AG04450 (cell line): ENCODE measurements at regions not wholly inside any gene's neighbourhood (a gene's known extent, or its start where the extent isn't known, plus 50 kb on each side); places are given as distances from the start of the nearest gene placed in this dataset.

Experiments used
- CTCF ChIA-PET: fragments of 300-600, 350-600 bp; formaldehyde crosslinking; extraction: SDS; loops from one replicate; lab custom pipeline; 2022; ENCODE audit warnings: antibody characterized with exemption, inconsistent platforms; lab: Charles Lee
- POLR2A ChIA-PET: fragments of 350-600 bp; formaldehyde crosslinking; extraction: SDS; loops from one replicate; lab custom pipeline; 2021; ENCODE audit warnings: antibody characterized with exemption, inconsistent platforms; lab: Yijun Ruan, JAX
- DNase-seq: peaks from one replicate; pipeline ENCODE4 v3.0.0-alpha.2; 2011; ENCODE audit warnings: low read depth, low spot score
- H3K27ac ChIP-seq: one replicate; pipeline ENCODE4 v1.5.1; 2012; ENCODE audit warnings: low read depth, low read length, control low read depth
- H3K27me3 ChIP-seq: one replicate; pipeline ENCODE4 v1.6.0; 2012; ENCODE audit warnings: low read length; ENCODE audit not compliant: control insufficient read depth, insufficient read depth
- H3K4me3 ChIP-seq: 2 replicates; pipeline ENCODE4 v1.5.1; 2011; ENCODE audit warnings: mild to moderate bottlenecking, low read depth, low read length, control low read depth
- H3K9me3 ChIP-seq: 2 replicates; pipeline ENCODE4 v1.5.1; 2012; ENCODE audit warnings: low read length; ENCODE audit not compliant: control insufficient read depth, insufficient read depth
- TF ChIP-seq, protein P1 (sequence below): IDR thresholded peaks from 2 replicates; pipeline ENCODE4 v1.5.1; 2011; ENCODE audit warnings: low read depth, low read length, control low read depth, inconsistent platforms

DNA sequence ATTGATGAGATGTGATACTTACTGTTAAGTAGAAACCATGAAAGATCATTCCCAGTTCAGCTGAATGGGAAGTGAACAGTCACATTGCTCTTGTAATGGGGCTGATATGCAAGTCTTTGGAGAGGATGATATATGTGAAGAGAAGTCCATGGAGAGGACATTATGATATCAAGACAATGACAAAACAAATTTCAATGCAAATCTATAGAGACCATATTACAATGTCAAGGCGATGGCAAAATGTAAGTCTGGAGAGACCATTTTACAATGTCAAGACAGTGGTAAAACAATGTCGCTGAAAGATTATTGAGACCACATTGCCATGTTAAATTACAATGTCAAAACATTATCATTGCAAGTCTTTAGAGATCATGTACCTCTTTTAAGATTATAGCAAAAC lies 277.1 kb upstream of the MEIS2 start:
- no peaks in the 10 kb centered on the region for H3K9me3 ChIP-seq
- POLR2A ChIA-PET, result no interaction called here
- TF ChIP-seq, protein P1, sequence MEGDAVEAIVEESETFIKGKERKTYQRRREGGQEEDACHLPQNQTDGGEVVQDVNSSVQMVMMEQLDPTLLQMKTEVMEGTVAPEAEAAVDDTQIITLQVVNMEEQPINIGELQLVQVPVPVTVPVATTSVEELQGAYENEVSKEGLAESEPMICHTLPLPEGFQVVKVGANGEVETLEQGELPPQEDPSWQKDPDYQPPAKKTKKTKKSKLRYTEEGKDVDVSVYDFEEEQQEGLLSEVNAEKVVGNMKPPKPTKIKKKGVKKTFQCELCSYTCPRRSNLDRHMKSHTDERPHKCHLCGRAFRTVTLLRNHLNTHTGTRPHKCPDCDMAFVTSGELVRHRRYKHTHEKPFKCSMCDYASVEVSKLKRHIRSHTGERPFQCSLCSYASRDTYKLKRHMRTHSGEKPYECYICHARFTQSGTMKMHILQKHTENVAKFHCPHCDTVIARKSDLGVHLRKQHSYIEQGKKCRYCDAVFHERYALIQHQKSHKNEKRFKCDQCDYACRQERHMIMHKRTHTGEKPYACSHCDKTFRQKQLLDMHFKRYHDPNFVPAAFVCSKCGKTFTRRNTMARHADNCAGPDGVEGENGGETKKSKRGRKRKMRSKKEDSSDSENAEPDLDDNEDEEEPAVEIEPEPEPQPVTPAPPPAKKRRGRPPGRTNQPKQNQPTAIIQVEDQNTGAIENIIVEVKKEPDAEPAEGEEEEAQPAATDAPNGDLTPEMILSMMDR, result no peak
- no peak overlapping the region for H3K4me3 ChIP-seq
- H3K27me3 ChIP-seq, result no peaks in the 10 kb centered on the region
- CTCF ChIA-PET, result no interaction called here
- no peak for DNase-seq
- H3K27ac ChIP-seq, result no peak overlapping the region

DNA sequence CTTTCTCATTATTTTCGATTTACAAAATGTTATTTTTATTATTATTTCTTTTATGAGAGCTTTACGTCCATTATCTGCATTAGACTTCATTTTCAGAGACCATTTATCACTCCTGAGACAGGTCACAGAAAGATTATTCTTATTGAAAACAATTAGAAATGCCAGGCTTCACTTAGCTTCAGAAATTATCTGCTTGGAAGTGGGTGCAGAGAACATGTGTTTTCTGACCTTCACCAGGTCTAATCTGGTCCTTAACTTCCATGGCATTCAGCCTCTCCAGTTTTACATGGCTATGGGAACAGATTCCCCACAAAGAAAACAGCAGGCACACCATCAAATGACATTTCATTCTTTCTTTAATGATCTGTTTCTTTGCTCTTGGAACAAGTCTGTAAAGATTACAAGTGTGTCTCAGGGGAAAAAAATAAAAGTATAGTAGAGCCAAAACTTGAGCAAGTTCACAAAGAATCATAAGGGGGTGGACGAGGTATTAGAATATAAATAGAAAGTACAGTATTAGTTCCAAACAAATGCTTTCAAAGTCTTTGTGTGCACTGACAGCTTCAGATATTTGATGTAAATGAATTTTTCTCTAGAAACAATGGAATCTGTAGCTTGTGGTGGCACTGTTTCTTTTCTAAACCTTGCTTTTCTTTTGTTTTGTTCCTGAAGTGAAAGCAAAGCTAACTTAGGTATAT lies 294.2 kb upstream of the MEIS2 start:
- peaks cover under 1% of the 10 kb centered on the region; the same call in 1 of the 2 replicates for H3K9me3 ChIP-seq
- TF ChIP-seq, protein P1, result no peak
- H3K4me3 ChIP-seq, result no peak overlapping the region
- ChIA-PET POLR2A (no interaction called here), CTCF (no interaction called here)
- no peak for DNase-seq
- H3K27me3 ChIP-seq, result no peaks in the 10 kb centered on the region
- no peak overlapping the region for H3K27ac ChIP-seq

DNA sequence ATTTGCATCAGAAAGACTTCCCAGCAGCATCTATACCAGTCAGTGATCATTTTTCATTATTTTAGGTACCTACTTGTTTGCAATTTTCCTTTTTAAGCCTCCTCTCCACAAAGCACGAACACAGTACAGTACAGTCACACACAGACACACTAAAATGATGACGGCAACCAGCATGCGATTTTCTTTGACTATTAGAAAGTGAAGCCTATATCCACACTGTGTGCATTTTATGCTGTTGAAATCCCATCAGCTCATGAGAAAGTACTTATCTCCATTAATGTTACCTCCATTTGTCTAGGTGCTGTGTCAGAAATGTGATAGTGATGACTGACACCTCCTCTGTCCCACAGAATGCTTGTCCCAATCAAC lies 294.7 kb upstream of the MEIS2 start:
- CTCF ChIA-PET, result no interaction called here
- Histone ChIP-seq H3K9me3 (no peaks in the 10 kb centered on the region), H3K4me3 (no peak overlapping the region), H3K27me3 (no peaks in the 10 kb centered on the region), H3K27ac (no peak overlapping the region)
- DNase-seq, result no peak
- POLR2A ChIA-PET, result no interaction called here
- TF ChIP-seq, protein P1, result no peak

DNA sequence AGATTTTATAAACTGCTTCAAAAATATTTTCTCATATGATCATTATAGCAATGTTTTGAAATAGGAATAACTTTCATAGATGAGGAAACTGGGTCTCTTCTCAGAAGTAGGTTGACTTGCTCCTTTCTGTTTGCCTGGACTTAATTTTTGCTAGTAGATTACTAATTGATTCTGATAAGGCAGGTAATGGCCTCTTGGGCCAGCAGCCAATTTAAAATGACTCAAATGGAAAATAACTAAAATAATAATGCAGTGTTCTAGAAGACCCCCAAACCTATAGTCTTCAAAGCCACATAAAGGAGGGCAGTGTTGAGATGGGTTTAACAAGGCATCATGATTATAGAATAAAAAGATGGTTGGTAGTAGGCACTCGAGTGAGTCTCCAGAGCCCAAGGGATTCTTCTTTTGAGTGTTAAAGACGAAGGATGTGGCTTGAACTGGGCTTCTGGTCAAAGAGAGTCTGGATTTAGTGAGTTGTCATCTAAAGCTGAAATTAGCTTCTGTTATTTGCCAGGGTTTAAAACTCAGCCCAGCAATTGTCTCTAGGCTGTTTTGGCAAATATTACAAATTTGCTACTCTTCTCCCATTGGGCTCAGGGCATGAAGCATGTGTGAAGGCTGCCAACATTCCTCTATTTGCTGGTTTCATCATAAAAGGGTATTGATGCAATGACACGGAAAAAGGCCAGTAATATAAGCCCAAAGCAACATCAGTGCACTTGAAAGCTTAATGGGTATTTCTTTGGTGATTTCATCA lies 297.1 kb upstream of the MEIS2 start:
- POLR2A ChIA-PET, result no interaction called here
- H3K27me3 ChIP-seq, result no peaks in the 10 kb centered on the region
- TF ChIP-seq, protein P1, result no peak
- H3K27ac ChIP-seq, result no peak overlapping the region
- H3K4me3 ChIP-seq, result no peak overlapping the region
- DNase-seq, result no peak
- CTCF ChIA-PET, result no interaction called here
- H3K9me3 ChIP-seq, result no peaks in the 10 kb centered on the region

DNA sequence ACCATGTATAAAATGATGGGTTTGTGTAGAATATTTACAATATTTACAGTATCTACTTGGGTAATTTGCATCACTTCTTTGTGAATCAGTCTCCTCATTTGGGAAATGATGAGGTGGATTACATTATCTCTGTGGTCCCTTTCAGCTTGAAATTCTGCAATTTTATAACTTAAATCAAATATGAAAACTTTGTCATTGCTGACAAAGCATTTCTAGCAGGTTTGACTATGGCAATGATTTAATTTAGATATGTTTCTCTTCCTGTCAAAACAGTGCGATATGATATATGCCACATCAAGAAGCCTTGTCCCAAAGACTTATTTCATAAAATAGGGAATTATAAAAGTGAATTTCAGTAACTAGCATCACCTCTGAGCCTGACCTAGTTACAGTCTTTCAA lies 315.8 kb upstream of the MEIS2 start:
- no peaks in the 10 kb centered on the region for H3K9me3 ChIP-seq
- no peak overlapping the region for H3K27ac ChIP-seq
- CTCF ChIA-PET, result no interaction called here
- H3K27me3 ChIP-seq, result no peaks in the 10 kb centered on the region
- POLR2A ChIA-PET, result no interaction called here
- TF ChIP-seq, protein P1, result no peak
- H3K4me3 ChIP-seq, result no peak overlapping the region
- DNase-seq, result no peak
